Upper lobe of left lung (tissue), 6 donors: ENCODE measurements at regions not wholly inside any gene's neighbourhood (a gene's known extent, or its start where the extent isn't known, plus 50 kb on each side); places are given as distances from the start of the nearest gene placed in this dataset.

ENCODE experiments used
- ATAC-seq, 2 donors: fragments of 200-7000 bp; cut with Tn5 transposase; one replicate each; pipeline ENCODE4 v1.9.1; 2022; ENCODE audit warnings: mild to moderate bottlenecking in 2 of 2, moderate library complexity in 2 of 2; ENCODE audit not compliant: low FRiP score in 2 of 2
- DNase-seq, 2 donors: peaks; one replicate each; pipeline ENCODE4 v3.0.0-alpha.2; 2019 to 2020
- H3K27ac ChIP-seq, 4 donors: fragments of 200-600 bp; sonication (generic); one replicate each; pipeline ENCODE4 v1.5.1; 2016 to 2019
- H3K27me3 ChIP-seq, 4 donors: fragments of 200-600 bp; sonication (generic); one replicate each; pipeline ENCODE4 v1.5.1; 2017 to 2019
- H3K36me3 ChIP-seq, 4 donors: fragments of 200-600 bp; sonication (generic); one replicate each; pipeline ENCODE4 v1.5.1; 2016 to 2019
- H3K4me1 ChIP-seq, 4 donors: fragments of 200-600 bp; sonication (generic); one replicate each; pipeline ENCODE4 v1.5.1; 2018 to 2019
- H3K4me3 ChIP-seq, 4 donors: fragments of 200-600 bp; sonication (generic); one replicate each; pipeline ENCODE4 v1.5.1; 2017 to 2019; ENCODE audit warnings: mild to moderate bottlenecking in 2 of 4, moderate library complexity in 1 of 4
- H3K9me3 ChIP-seq, 4 donors: fragments of 200-600 bp; sonication (generic); one replicate each; pipeline ENCODE4 v1.5.1; 2018 to 2019
- EP300 ChIP-seq, 4 donors: sonication (generic); formaldehyde crosslinking; IDR thresholded peaks; one replicate each; pipeline ENCODE4 v1.5.1; 2017; ENCODE audit warnings: antibody characterized with exemption in 4 of 4, control low read depth in 2 of 4
- POLR2A ChIP-seq, 4 donors: fragments of 450-650 bp; IDR thresholded peaks; one replicate each; pipeline ENCODE4 v1.5.1; 2016 to 2017; ENCODE audit warnings: antibody characterized with exemption in 4 of 4, mild to moderate bottlenecking in 2 of 4
- POLR2AphosphoS5 ChIP-seq, 2 donors: sonication (generic); formaldehyde crosslinking; IDR thresholded peaks; one replicate each; pipeline ENCODE4 v1.5.1; 2017; ENCODE audit warnings: antibody characterized with exemption in 2 of 2
- WGBS, 2 donors: methylation state at CpG; one replicate each; pipeline ENCODE4 v1.1.5; 2017 to 2018; 5-methylcytosine and 5-hydroxymethylcytosine counted together
- TF ChIP-seq, protein P1 (sequence below), 6 experiments: fragments of 450-650 bp in 4 of 6; fragments of 200-600 bp in 2 of 6; sonication (generic) in 2 of 6; IDR thresholded peaks; one replicate each; pipeline ENCODE4 v1.5.1; 2016 to 2019; ENCODE audit warnings: antibody characterized with exemption in 6 of 6
- donor health status: DM: no; HTN: no; CAD: no; lungs with moderate emphysema.
- donor health status: DM: no; HTN: yes; CAD: no; lungs with severe emphysema.

GRCh38 chr9:12163723-12164458 is 529.3 kb upstream of the TYRP1 start:
- Histone ChIP-seq H3K36me3 (no peaks in the 10 kb centered on the region), H3K9me3 (no peaks in the 10 kb centered on the region), H3K27ac (no peak overlapping the region), H3K4me3 (no peak overlapping the region), H3K27me3 (no peaks in the 10 kb centered on the region), H3K4me1 (no peaks in the 10 kb centered on the region)
- DNase-seq = no peak
- WGBS, 2 donors = 60 to 67% methylated on average over 3 of the region's 3 CpGs
- no peak for ATAC-seq
- no peak for TF ChIP-seq POLR2A (IDR thresholded peaks at IDR 0.05)
- TF ChIP-seq, protein P1, sequence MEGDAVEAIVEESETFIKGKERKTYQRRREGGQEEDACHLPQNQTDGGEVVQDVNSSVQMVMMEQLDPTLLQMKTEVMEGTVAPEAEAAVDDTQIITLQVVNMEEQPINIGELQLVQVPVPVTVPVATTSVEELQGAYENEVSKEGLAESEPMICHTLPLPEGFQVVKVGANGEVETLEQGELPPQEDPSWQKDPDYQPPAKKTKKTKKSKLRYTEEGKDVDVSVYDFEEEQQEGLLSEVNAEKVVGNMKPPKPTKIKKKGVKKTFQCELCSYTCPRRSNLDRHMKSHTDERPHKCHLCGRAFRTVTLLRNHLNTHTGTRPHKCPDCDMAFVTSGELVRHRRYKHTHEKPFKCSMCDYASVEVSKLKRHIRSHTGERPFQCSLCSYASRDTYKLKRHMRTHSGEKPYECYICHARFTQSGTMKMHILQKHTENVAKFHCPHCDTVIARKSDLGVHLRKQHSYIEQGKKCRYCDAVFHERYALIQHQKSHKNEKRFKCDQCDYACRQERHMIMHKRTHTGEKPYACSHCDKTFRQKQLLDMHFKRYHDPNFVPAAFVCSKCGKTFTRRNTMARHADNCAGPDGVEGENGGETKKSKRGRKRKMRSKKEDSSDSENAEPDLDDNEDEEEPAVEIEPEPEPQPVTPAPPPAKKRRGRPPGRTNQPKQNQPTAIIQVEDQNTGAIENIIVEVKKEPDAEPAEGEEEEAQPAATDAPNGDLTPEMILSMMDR (IDR thresholded peaks at IDR 0.05) = no peak
- no peak for TF ChIP-seq POLR2AphosphoS5 (IDR thresholded peaks at IDR 0.05)
- no peak for TF ChIP-seq EP300 (IDR thresholded peaks at IDR 0.05)

- TF ChIP-seq POLR2AphosphoS5 (IDR thresholded peaks at IDR 0.05) (no peak), POLR2A (IDR thresholded peaks at IDR 0.05) (no peak), EP300 (IDR thresholded peaks at IDR 0.05) (no peak)
- TF ChIP-seq, protein P1 (IDR thresholded peaks at IDR 0.05) = no peak
- Histone ChIP-seq H3K4me3 (no peak overlapping the region), H3K27ac (no peak overlapping the region), H3K4me1 (no peaks in the 10 kb centered on the region), H3K27me3 (no peaks in the 10 kb centered on the region), H3K9me3 (no peaks in the 10 kb centered on the region), H3K36me3 (no peaks in the 10 kb centered on the region)
- DNase-seq = no peak
- ATAC-seq = peak in 1 of 2 donors; percentile 26
- WGBS, 2 donors = 69 to 78% methylated on average over 2 of the region's 2 CpGs
Measured at GRCh38 chr9:12166518-12166917, 526.7 kb upstream of the TYRP1 start.

DNA sequence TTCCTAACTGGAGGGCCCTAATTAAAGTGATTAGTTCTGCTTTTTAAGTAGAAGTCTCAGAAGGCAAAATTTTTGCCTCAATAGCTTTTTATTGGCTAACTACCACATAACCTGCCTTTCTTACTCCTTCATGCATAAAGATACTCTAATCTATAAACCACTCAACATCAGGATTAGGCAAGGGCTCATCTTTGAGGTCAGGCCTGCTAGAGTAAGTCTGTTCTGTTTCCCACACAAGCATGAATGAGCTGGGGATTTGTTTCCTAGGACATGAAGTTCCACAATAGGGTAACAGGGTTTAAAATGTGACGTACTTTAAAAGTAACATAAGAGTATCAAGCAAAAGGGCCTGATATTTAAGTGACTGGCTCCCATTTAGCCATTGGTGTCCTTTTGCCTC is 522.7 kb upstream of the TYRP1 start:
- Histone ChIP-seq H3K4me1 (no peaks in the 10 kb centered on the region), H3K4me3 (no peak overlapping the region), H3K9me3 (no peaks in the 10 kb centered on the region), H3K27me3 (no peaks in the 10 kb centered on the region), H3K27ac (no peak overlapping the region), H3K36me3 (no peaks in the 10 kb centered on the region)
- DNase-seq (no peak), ATAC-seq (no peak)
- 94 to 100% methylated on average over 1 of the region's 1 CpG for WGBS, 2 donors
- TF ChIP-seq EP300 (IDR thresholded peaks at IDR 0.05) (no peak), POLR2A (IDR thresholded peaks at IDR 0.05) (no peak), POLR2AphosphoS5 (IDR thresholded peaks at IDR 0.05) (no peak)
- TF ChIP-seq, protein P1 (IDR thresholded peaks at IDR 0.05) = no peak

- Histone ChIP-seq H3K27ac (no peak overlapping the region), H3K27me3 (no peaks in the 10 kb centered on the region), H3K4me3 (no peak overlapping the region), H3K4me1 (no peaks in the 10 kb centered on the region), H3K36me3 (no peaks in the 10 kb centered on the region), H3K9me3 (no peaks in the 10 kb centered on the region)
- DNase-seq (no peak), ATAC-seq (no peak)
- no peak for TF ChIP-seq POLR2A (IDR thresholded peaks at IDR 0.05)
- no peak for TF ChIP-seq POLR2AphosphoS5 (IDR thresholded peaks at IDR 0.05)
- no peak for TF ChIP-seq EP300 (IDR thresholded peaks at IDR 0.05)
- TF ChIP-seq, protein P1 (IDR thresholded peaks at IDR 0.05) = no peak
- 84 to 93% methylated on average over 1 of the region's 1 CpG for WGBS, 2 donors
Measured at GRCh38 chr9:12178634-12179033, 514.6 kb upstream of the TYRP1 start.

- 90 to 100% methylated on average over 1 of the region's 1 CpG for WGBS, 2 donors
- ATAC-seq = no peak
- no peak overlapping the region for H3K27ac ChIP-seq
Measured at GRCh38 chr9:12182806-12183205, 510.4 kb upstream of the TYRP1 start.

More at GRCh38 chr9:12182806-12183205, 510.4 kb upstream of the TYRP1 start:
- Histone ChIP-seq H3K9me3 (no peaks in the 10 kb centered on the region), H3K36me3 (no peaks in the 10 kb centered on the region), H3K4me1 (no peaks in the 10 kb centered on the region), H3K27me3 (no peaks in the 10 kb centered on the region), H3K4me3 (no peak overlapping the region)
- no peak for DNase-seq
- no peak for TF ChIP-seq EP300 (IDR thresholded peaks at IDR 0.05)
